SK-N-SH (cell line): ENCODE measurements at regions not wholly inside any gene's neighbourhood (a gene's known extent, or its start where the extent isn't known, plus 50 kb on each side); places are given as distances from the start of the nearest gene placed in this dataset.

Experiments
- CTCF ChIA-PET: fragments of 300-600, 350-600 bp; formaldehyde crosslinking; extraction: SDS; loops from one replicate; lab custom pipeline; 2021; lab: Yijun Ruan, JAX
- POLR2A ChIA-PET: fragments of 350-600 bp; sonication (Branson Sonifier 250); formaldehyde crosslinking; extraction: SDS; loops from one replicate; lab custom pipeline; 2020; ENCODE audit warnings: antibody characterized with exemption, inconsistent platforms; lab: Yijun Ruan, JAX
- DNase-seq: peaks from one replicate; pipeline ENCODE4 v3.0.0; 2012
- H2AFZ ChIP-seq: fragments of 200-600 bp; sonication (generic); 2 replicates; pipeline ENCODE4 v1.8.1; 2016; ENCODE audit warnings: antibody characterized with exemption, mild to moderate bottlenecking, low read depth
- H3F3A ChIP-seq: fragments of 200-600 bp; sonication (generic); replicated peaks from 2 replicates; pipeline ENCODE3; 2016; ENCODE audit warnings: antibody characterized with exemption, mild to moderate bottlenecking; ENCODE audit not compliant: insufficient read depth
- H3K27ac ChIP-seq, 2 experiments: fragments of 200-500 bp in 1 of 2; fragments of 200-600 bp in 1 of 2; sonication (Bioruptor generic) in 1 of 2; sonication (generic), shearing (Covaris generic) in 1 of 2; 2 replicates each; pipeline versions ENCODE4 v1.5.1 to v1.6.1; 2014 to 2016; ENCODE audit warnings: low read depth in 2 of 2, inconsistent platforms in 1 of 2, low read length in 1 of 2, mild to moderate bottlenecking in 1 of 2, mixed read lengths in 1 of 2
- H3K27me3 ChIP-seq: fragments of 200-600 bp; sonication (generic), shearing (Covaris generic); 2 replicates; pipeline ENCODE4 v1.6.1; 2016; ENCODE audit warnings: mixed run types; ENCODE audit not compliant: insufficient read depth
- H3K36me3 ChIP-seq, 2 experiments: fragments of 200-500 bp in 1 of 2; fragments of 200-600 bp in 1 of 2; sonication (Bioruptor generic) in 1 of 2; sonication (generic) in 1 of 2; replicated peaks in 1 of 2; 2 replicates each; pipeline versions ENCODE3 to v1.5.1; 2014 to 2016; ENCODE audit warnings: low read length in 1 of 2, mild to moderate bottlenecking in 1 of 2; ENCODE audit not compliant: insufficient read depth in 2 of 2, control insufficient read depth in 1 of 2
- H3K4me1 ChIP-seq, 2 experiments: fragments of 200-500 bp in 1 of 2; fragments of 200-600 bp in 1 of 2; sonication (Bioruptor generic) in 1 of 2; sonication (generic), shearing (Covaris generic) in 1 of 2; 2 replicates each; pipeline versions ENCODE4 v1.5.1 to v1.6.1; 2014 to 2016; ENCODE audit warnings: low read depth in 1 of 2, low read length in 1 of 2, mixed run types in 1 of 2; ENCODE audit not compliant: insufficient read depth in 2 of 2, control insufficient read depth in 1 of 2
- H3K4me2 ChIP-seq: fragments of 200-600 bp; sonication (generic), shearing (Covaris generic); 2 replicates; pipeline ENCODE4 v1.6.1; 2017; ENCODE audit warnings: mixed run types
- H3K4me3 ChIP-seq, 2 experiments: fragments of 200-500 bp in 1 of 2; fragments of 200-600 bp in 1 of 2; sonication (Bioruptor generic) in 1 of 2; sonication (generic), shearing (Covaris generic) in 1 of 2; 2 replicates each; pipeline versions ENCODE4 v1.5.1 to v1.8.1; 2014 to 2016; ENCODE audit warnings: low read depth in 2 of 2, inconsistent platforms in 1 of 2, low read length in 1 of 2, mild to moderate bottlenecking in 1 of 2, mixed read lengths in 1 of 2, moderate library complexity in 1 of 2
- H3K79me2 ChIP-seq: fragments of 200-600 bp; sonication (generic); 2 replicates; pipeline ENCODE4 v1.8.1; 2017; ENCODE audit warnings: mild to moderate bottlenecking; ENCODE audit not compliant: insufficient read depth
- H3K9ac ChIP-seq: fragments of 200-600 bp; sonication (generic); 2 replicates; pipeline ENCODE4 v1.6.1; 2017; ENCODE audit warnings: mixed run types
- H3K9me2 ChIP-seq: fragments of 200-600 bp; sonication (generic); 2 replicates; pipeline ENCODE4 v1.6.1; 2017; ENCODE audit warnings: mixed run types
- H3K9me3 ChIP-seq: fragments of 200-600 bp; sonication (generic); 2 replicates; pipeline ENCODE4 v1.6.1; 2017; ENCODE audit warnings: mixed run types, mild to moderate bottlenecking, moderate library complexity
- H4K20me1 ChIP-seq: fragments of 200-600 bp; sonication (generic); 2 replicates; pipeline ENCODE4 v1.6.1; 2017; ENCODE audit warnings: mild to moderate bottlenecking, mixed run types; ENCODE audit not compliant: insufficient read depth
- CHD2 ChIP-seq: fragments of 150-350 bp; IDR thresholded peaks from 2 replicates; pipeline ENCODE4 v1.6.1; 2018; ENCODE audit warnings: low read length; ENCODE audit not compliant: partially characterized antibody
- EP300 ChIP-seq, 2 experiments: IDR thresholded peaks; 2 replicates each; pipeline versions ENCODE4 v1.4.0 to v1.6.1; 2012; ENCODE audit warnings: borderline replicate concordance in 1 of 2, low read depth in 1 of 2, low read length in 1 of 2
- FOXJ3 ChIP-seq: sonication (generic); formaldehyde crosslinking; IDR thresholded peaks from 2 replicates; pipeline ENCODE4 v1.5.1; 2020; ENCODE audit warnings: mild to moderate bottlenecking, missing genetic modification reagents
- JUND ChIP-seq: IDR thresholded peaks from 2 replicates; pipeline ENCODE4 v1.4.0; 2012
- RAD21 ChIP-seq: IDR thresholded peaks from 2 replicates; pipeline ENCODE4 v1.6.1; 2012; ENCODE audit warnings: mild to moderate bottlenecking, low read length
- RFX5 ChIP-seq: IDR thresholded peaks from 2 replicates; pipeline ENCODE4 v1.6.1; 2012; ENCODE audit warnings: mild to moderate bottlenecking, improper control_type of control experiment, low read length
- RXRA ChIP-seq: IDR thresholded peaks from 2 replicates; pipeline ENCODE4 v1.4.0; 2012; ENCODE audit warnings: low read depth, mild to moderate bottlenecking, borderline replicate concordance
- SIN3A ChIP-seq: IDR thresholded peaks from 2 replicates; pipeline ENCODE4 v1.6.1; 2012; ENCODE audit warnings: low read depth, mild to moderate bottlenecking, low read length, moderate library complexity, borderline replicate concordance
- TCF12 ChIP-seq: IDR thresholded peaks from 2 replicates; pipeline ENCODE4 v1.4.0; 2012
- TEAD4 ChIP-seq: IDR thresholded peaks from 2 replicates; pipeline ENCODE4 v1.4.0; 2012; ENCODE audit warnings: mild to moderate bottlenecking, borderline replicate concordance; ENCODE audit not compliant: insufficient read depth
- YY1 ChIP-seq: IDR thresholded peaks from 2 replicates; pipeline ENCODE4 v1.4.0; 2012; ENCODE audit warnings: low read depth, mild to moderate bottlenecking
- WGBS: methylation state at CpG from one replicate; pipeline ENCODE4 v1.1.6; 2017; ENCODE audit warnings: low lambda C conversion rate; 5-methylcytosine and 5-hydroxymethylcytosine counted together
- TF ChIP-seq, protein P1 (sequence below): IDR thresholded peaks from 2 replicates; pipeline ENCODE4 v1.6.1; 2012; ENCODE audit warnings: mild to moderate bottlenecking, low read depth, low read length, moderate library complexity
- TF ChIP-seq, protein P2 (sequence below): IDR thresholded peaks from 2 replicates; pipeline ENCODE4 v1.4.0; 2012; ENCODE audit warnings: low read depth, borderline replicate concordance
- TF ChIP-seq, protein P3 (sequence below): fragments of 200-600 bp; sonication (generic); IDR thresholded peaks from 2 replicates; pipeline ENCODE4 v1.6.1; 2017; ENCODE audit warnings: antibody characterized with exemption, mild to moderate bottlenecking, moderate library complexity
- TF ChIP-seq, protein P4 (sequence below): fragments of 150-350 bp; IDR thresholded peaks from 2 replicates; pipeline ENCODE4 v1.6.1; 2017; ENCODE audit warnings: antibody characterized with exemption, low read length, low read depth, borderline replicate concordance

DNA sequence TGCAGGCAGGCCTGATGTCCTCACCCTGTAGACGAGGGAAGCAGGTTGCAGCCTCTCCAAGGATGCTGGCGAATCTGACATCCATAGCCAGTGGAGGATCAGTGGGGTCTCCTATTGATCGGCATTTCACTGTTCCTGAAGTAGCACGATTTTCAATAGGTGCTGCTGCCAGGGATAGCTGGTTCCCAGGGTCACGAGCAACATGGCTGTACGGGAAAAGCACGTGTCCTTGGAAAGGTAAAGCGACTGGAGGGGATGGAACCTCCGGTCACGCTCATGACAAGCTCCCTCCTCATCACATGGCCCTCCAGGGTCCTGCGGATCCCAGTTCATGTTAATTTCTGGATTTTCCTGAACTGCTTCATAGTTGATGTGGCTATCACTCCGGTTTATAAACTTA lies 373.7 kb upstream of the SMIM21 start:
- H3F3A ChIP-seq, result no peaks in the 10 kb centered on the region
- H3K4me2 ChIP-seq, result no peak overlapping the region
- no peaks in the 10 kb centered on the region for H3K79me2 ChIP-seq
- no peaks in the 10 kb centered on the region for H3K9me2 ChIP-seq
- no peaks in the 10 kb centered on the region for H3K9me3 ChIP-seq
- H2AFZ ChIP-seq, result no peak overlapping the region
- CTCF ChIA-PET, result no interaction called here
- DNase-seq, result no peak
- TF ChIP-seq, protein P1, sequence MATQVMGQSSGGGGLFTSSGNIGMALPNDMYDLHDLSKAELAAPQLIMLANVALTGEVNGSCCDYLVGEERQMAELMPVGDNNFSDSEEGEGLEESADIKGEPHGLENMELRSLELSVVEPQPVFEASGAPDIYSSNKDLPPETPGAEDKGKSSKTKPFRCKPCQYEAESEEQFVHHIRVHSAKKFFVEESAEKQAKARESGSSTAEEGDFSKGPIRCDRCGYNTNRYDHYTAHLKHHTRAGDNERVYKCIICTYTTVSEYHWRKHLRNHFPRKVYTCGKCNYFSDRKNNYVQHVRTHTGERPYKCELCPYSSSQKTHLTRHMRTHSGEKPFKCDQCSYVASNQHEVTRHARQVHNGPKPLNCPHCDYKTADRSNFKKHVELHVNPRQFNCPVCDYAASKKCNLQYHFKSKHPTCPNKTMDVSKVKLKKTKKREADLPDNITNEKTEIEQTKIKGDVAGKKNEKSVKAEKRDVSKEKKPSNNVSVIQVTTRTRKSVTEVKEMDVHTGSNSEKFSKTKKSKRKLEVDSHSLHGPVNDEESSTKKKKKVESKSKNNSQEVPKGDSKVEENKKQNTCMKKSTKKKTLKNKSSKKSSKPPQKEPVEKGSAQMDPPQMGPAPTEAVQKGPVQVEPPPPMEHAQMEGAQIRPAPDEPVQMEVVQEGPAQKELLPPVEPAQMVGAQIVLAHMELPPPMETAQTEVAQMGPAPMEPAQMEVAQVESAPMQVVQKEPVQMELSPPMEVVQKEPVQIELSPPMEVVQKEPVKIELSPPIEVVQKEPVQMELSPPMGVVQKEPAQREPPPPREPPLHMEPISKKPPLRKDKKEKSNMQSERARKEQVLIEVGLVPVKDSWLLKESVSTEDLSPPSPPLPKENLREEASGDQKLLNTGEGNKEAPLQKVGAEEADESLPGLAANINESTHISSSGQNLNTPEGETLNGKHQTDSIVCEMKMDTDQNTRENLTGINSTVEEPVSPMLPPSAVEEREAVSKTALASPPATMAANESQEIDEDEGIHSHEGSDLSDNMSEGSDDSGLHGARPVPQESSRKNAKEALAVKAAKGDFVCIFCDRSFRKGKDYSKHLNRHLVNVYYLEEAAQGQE, result no peak
- TF ChIP-seq FOXJ3 (CRISPR knock-in tag) (no peak), RAD21 (no peak), TEAD4 (no peak), CHD2 (no peak), EP300 (IDR thresholded peaks at IDR 0.05; ENCODE audit: borderline replicate concordance in 1 of 2, low read depth in 1 of 2, low read length in 1 of 2) (no peak), TCF12 (no peak), SIN3A (no peak), RXRA (no peak), JUND (no peak), RFX5 (no peak), YY1 (no peak)
- TF ChIP-seq, protein P2, sequence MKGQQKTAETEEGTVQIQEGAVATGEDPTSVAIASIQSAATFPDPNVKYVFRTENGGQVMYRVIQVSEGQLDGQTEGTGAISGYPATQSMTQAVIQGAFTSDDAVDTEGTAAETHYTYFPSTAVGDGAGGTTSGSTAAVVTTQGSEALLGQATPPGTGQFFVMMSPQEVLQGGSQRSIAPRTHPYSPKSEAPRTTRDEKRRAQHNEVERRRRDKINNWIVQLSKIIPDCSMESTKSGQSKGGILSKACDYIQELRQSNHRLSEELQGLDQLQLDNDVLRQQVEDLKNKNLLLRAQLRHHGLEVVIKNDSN, result no peak
- TF ChIP-seq, protein P3, sequence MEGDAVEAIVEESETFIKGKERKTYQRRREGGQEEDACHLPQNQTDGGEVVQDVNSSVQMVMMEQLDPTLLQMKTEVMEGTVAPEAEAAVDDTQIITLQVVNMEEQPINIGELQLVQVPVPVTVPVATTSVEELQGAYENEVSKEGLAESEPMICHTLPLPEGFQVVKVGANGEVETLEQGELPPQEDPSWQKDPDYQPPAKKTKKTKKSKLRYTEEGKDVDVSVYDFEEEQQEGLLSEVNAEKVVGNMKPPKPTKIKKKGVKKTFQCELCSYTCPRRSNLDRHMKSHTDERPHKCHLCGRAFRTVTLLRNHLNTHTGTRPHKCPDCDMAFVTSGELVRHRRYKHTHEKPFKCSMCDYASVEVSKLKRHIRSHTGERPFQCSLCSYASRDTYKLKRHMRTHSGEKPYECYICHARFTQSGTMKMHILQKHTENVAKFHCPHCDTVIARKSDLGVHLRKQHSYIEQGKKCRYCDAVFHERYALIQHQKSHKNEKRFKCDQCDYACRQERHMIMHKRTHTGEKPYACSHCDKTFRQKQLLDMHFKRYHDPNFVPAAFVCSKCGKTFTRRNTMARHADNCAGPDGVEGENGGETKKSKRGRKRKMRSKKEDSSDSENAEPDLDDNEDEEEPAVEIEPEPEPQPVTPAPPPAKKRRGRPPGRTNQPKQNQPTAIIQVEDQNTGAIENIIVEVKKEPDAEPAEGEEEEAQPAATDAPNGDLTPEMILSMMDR, result no peak
- TF ChIP-seq, protein P4, sequence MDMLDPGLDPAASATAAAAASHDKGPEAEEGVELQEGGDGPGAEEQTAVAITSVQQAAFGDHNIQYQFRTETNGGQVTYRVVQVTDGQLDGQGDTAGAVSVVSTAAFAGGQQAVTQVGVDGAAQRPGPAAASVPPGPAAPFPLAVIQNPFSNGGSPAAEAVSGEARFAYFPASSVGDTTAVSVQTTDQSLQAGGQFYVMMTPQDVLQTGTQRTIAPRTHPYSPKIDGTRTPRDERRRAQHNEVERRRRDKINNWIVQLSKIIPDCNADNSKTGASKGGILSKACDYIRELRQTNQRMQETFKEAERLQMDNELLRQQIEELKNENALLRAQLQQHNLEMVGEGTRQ, result no peak
- TF ChIP-seq, all 33 proteins: peak for 0
- Histone ChIP-seq H3K4me3 (no peak overlapping the region), H3K27ac (no peak overlapping the region), H3K9ac (no peak overlapping the region), H3K4me1 (no peaks in the 10 kb centered on the region; a peak in 1 of 4 replicates), H3K36me3 (no peaks in the 10 kb centered on the region), H3K27me3 (no peaks in the 10 kb centered on the region), H4K20me1 (no peaks in the 10 kb centered on the region)
- WGBS, result 33% methylated on average over 11 of the region's 12 CpGs
- POLR2A ChIA-PET, result no interaction called here
